ENCODE measurements at regions not wholly inside any gene's neighbourhood (a gene's known extent, or its start where the extent isn't known, plus 50 kb on each side); places are given as distances from the start of the nearest gene placed in this dataset.

- TF ChIP-seq CTCF (IDR thresholded peaks at IDR 0.05) (no peak), POLR2A (IDR thresholded peaks at IDR 0.05) (no peak)
Measured at GRCh38 chr13:72101768-72102400, 234.9 kb upstream of the DACH1 start.

Measured in adrenal gland (tissue), 5 donors.